GM21360 (cell line): ENCODE measurements at regions not wholly inside any gene's neighbourhood (a gene's known extent, or its start where the extent isn't known, plus 50 kb on each side); places are given as distances from the start of the nearest gene placed in this dataset.

Source experiments
- ATAC-seq: cut with Tn5 transposase; IDR thresholded peaks from one replicate; pipeline ENCODE4 v1.9.1; 2021; ENCODE audit warnings: mild to moderate bottlenecking, moderate library complexity; ENCODE audit not compliant: unreplicated experiment

GRCh38 chr3:106251160-106251892 lies 382.5 kb upstream of the CBLB start:
- ATAC-seq, result no peak

- ATAC-seq, result peak; percentile 91
These were observed 387.0 kb upstream of the CBLB start for GRCh38 chr3:106255870-106256248.

- peak; percentile 31 for ATAC-seq
These were observed 387.6 kb upstream of the CBLB start for GRCh38 chr3:106256249-106256957.

- no peak for ATAC-seq
These were observed 388.4 kb upstream of the CBLB start for GRCh38 chr3:106257172-106257571.

- ATAC-seq, result no peak
These were observed 392.6 kb upstream of the CBLB start for GRCh38 chr3:106261396-106261795.

GRCh38 chr3:106261915-106262683 lies 393.3 kb upstream of the CBLB start:
- no peak for ATAC-seq

- ATAC-seq, result no peak
These were observed 394.2 kb upstream of the CBLB start for GRCh38 chr3:106263011-106263410.

GRCh38 chr3:106263546-106263945 lies 394.7 kb upstream of the CBLB start:
- no peak for ATAC-seq

- ATAC-seq, result no peak
These were observed 396.9 kb upstream of the CBLB start for GRCh38 chr3:106265704-106266103.

GRCh38 chr3:106268696-106269095 lies 399.9 kb upstream of the CBLB start:
- no peak for ATAC-seq

- no peak for ATAC-seq
These were observed 403.5 kb upstream of the CBLB start for GRCh38 chr3:106272302-106272701.

- ATAC-seq, result no peak
These were observed 406.8 kb upstream of the CBLB start for GRCh38 chr3:106275592-106275991.

GRCh38 chr3:106276151-106276550 lies 407.3 kb upstream of the CBLB start:
- no peak for ATAC-seq

GRCh38 chr3:106276755-106277612 lies 408.2 kb upstream of the CBLB start:
- ATAC-seq, result no peak

- no peak for ATAC-seq
These were observed 408.9 kb upstream of the CBLB start for GRCh38 chr3:106277731-106278130.

- ATAC-seq, result no peak
These were observed 412.4 kb upstream of the CBLB start for GRCh38 chr3:106281221-106281620.

- no peak for ATAC-seq
These were observed 414.1 kb upstream of the CBLB start for GRCh38 chr3:106282943-106283342.

- no peak for ATAC-seq
These were observed 420.0 kb upstream of the CBLB start for GRCh38 chr3:106288781-106289180.

- ATAC-seq, result no peak
These were observed 421.6 kb upstream of the CBLB start for GRCh38 chr3:106290304-106290997.

GRCh38 chr3:106293161-106293560 lies 424.3 kb upstream of the CBLB start:
- no peak for ATAC-seq
